22Rv1 (cell line): ENCODE measurements at regions not wholly inside any gene's neighbourhood (a gene's known extent, or its start where the extent isn't known, plus 50 kb on each side); places are given as distances from the start of the nearest gene placed in this dataset.

Experiments
- CTCF ChIP-seq: fragments of 450-650 bp; IDR thresholded peaks from 2 replicates; pipeline ENCODE4 v1.5.1; 2017; ENCODE audit warnings: mild to moderate bottlenecking
- ZFX ChIP-seq: fragments of 450-650 bp; IDR thresholded peaks from 2 replicates; pipeline ENCODE4 v1.6.1; 2017; ENCODE audit warnings: antibody characterized with exemption, borderline replicate concordance

GRCh38 chr7:89770161-89770560 lies 384.1 kb upstream of the STEAP1 start:
- TF ChIP-seq CTCF: no peak
- no peak for TF ChIP-seq ZFX
